Fibroblast of gingiva (primary cell): ENCODE measurements at regions not wholly inside any gene's neighbourhood (a gene's known extent, or its start where the extent isn't known, plus 50 kb on each side); places are given as distances from the start of the nearest gene placed in this dataset.
A peak's percentile ranks its signal among the peaks of the same experiment; 100 is the strongest.

Experiments
- DNase-seq: peaks from one replicate; pipeline ENCODE4 v3.0.0-alpha.2; 2011; ENCODE audit warnings: low read depth

DNA sequence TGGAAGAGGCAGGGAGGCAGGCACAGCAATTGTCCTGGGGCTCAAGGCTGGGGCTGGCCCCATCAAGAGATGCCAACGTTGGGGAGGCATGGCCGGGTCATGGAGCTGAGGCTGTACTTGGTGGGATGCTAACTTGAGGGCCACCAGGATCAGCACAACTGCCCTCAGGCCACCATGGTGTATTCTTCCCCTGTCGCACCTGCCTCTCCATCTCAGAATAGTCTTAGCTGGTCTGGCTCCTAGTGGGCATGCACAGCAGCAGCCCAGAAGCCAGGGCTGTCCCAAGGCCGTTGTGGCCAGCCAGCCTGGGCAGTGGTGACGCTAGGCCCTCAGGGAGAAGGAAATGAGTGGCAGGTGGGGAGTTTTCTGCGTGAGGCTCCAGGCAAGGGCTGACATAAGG lies 91.3 kb downstream of the DHCR7 start:
- no peak for DNase-seq

DNA sequence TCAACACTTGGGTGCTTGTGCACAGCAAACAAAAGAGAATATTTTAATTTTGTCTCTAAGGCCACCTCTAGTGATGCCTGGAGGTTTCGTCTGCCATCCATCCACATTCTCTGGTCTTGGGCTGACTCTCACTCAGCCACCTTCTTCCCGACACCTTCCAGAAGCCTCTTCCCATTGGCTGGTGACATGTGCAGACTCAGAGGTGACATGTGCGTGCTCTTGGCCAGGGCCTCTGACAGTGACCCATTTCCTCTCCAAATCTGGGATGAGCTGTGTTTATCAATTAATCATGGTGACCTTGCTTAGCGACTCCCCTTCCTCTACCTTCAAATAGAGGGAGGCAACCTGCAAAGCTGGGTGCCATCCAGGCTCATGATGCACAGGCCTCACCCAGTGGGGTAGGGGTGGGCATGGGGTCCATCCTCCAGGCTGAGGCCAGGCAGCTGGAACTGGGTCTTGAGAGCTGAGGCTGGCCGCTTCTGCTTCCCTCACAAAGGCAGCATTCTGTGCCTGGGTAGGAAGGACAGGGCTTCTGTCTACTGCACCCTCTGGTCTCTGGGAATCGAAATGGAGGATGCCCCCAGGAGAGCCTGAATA lies 91.8 kb downstream of the DHCR7 start:
- no peak for DNase-seq

DNA sequence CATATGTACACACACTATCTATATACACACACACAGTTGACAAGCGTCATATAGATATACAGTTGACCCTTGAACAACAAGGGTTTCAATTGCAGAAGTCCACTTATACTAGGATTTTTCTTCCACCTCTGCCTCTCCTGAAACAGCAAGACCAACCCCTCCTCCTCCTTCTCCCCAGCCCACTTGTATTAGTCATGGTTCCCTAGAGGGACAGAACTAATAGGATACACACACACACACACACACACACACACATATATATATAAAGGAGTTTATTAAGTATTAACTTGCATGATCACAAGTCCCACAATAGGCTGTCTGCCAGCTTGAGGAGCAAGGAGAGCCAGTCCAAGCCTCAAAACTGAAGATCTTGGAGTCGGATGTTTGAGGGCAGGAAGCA lies 92.9 kb downstream of the DHCR7 start:
- peak; percentile 30 for DNase-seq

DNA sequence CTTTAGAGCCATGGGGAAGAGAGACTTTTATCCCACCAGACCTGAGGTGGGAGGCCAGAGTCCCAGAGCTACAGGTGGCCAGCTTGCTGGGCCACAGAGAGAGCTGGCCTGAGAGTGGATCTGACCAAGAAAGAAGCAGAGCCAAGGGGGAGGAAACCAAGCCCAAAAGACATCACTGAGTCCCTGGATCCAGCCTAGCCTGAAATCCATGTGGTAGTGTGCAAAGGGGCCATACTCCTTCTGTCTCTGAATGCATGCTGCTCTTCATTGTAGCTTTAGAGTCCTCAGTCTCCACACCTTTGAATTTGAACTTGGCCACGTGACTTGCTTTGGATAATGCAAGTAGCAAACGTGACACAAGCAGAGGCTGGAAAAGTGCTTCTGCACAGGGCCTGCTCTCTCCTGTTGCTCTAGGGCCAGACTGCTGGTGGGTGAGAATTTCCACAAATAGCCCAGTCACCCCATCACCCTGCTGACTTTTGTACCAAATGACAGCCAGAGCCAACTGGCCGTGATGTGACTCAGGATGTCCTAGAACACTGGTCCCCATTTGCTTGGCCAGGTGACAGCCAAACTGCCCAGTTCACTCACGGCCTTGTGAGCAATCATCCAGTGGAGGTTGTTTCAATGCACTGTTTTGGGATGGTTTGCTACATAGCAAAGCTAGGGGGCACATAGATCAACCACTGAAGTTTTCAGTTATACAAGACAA lies 93.6 kb downstream of the DHCR7 start:
- no peak for DNase-seq

DNA sequence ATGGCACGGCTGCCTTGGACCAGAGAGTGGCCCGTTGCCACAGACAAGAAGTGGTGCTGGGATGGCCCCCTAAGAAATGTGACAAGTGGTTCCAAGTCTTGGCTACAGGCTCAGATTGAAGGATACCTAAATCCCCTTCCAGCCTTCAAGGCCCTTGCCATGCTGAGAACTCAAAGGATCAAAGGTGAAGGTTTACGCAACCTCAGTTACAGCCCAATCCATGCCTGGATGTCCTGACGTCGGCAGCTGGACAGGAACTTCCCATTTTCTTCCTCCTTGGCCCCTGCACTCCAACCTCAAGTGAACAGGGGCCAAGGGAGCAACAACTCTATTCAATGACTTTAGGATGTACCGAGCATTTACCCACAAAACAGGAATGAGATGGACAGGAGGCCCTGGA lies 95.4 kb downstream of the DHCR7 start:
- DNase-seq, result no peak

DNA sequence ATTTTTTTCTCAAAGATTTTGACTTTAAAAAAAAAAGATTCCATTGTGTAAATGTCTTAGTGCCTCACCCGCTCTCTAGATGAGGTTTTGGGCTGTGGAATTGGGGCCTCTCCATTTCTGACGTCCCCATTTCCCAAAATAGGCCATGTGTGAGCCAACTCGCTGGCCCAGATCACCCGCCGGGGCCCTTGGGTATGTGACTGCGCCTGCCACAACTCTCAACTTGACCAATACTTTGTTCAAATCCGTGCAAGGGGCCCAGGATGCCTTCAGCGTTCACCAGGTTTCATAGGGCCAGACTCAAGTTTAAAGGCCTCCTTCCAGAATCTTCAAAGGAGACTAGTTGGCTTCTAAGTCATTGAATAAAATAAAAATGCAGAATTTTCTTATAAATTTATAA lies 96.0 kb downstream of the DHCR7 start:
- no peak for DNase-seq

DNA sequence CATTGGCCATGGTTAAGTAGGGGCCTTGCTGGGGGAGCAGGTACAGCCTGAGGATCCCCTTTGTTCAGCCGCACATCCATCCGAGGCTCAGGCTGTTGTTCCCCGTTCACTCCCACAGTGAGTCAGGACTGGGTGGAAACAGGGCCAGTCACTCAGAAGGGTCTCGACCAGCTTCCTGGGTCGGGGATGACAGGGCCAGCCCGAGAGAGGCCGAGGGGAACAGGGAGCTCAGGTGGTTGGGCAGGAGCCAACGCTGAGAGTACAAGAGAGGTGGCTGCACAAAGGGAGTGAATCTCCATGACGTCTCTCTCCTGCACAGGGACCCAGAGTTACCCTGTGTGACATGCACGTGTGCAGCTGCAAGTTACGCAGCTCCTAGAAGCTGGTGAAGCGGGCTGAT lies 97.2 kb upstream of the SHANK2 start:
- DNase-seq, result no peak

DNA sequence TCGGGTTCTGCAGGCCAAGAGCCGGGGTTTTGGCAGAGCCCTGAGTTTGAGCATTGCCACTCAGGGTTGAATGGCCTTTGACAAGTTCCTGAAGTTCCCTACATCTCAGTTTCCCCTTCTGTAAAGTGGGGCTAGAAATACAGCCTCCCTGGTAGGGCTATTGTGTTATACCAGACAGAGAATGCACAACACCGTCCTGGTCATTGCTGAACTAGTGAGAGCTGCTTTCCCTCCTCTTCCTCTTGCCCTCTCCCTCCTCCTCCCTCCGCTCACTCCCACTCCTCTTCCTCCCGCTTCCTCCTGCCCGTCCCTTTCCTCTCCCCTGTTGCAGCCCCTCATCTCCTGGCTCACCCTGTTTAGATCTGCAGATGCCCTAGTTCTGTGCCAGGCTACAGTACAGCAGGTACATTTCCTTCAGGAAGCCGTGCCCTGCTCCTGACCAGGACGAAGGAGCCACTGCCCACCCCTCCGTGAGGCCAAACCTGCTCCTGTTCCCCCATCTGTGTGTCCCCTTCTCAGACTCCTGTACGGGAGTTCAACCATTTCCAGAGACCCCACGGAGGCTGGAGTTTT lies 91.5 kb upstream of the SHANK2 start:
- DNase-seq, result no peak

DNA sequence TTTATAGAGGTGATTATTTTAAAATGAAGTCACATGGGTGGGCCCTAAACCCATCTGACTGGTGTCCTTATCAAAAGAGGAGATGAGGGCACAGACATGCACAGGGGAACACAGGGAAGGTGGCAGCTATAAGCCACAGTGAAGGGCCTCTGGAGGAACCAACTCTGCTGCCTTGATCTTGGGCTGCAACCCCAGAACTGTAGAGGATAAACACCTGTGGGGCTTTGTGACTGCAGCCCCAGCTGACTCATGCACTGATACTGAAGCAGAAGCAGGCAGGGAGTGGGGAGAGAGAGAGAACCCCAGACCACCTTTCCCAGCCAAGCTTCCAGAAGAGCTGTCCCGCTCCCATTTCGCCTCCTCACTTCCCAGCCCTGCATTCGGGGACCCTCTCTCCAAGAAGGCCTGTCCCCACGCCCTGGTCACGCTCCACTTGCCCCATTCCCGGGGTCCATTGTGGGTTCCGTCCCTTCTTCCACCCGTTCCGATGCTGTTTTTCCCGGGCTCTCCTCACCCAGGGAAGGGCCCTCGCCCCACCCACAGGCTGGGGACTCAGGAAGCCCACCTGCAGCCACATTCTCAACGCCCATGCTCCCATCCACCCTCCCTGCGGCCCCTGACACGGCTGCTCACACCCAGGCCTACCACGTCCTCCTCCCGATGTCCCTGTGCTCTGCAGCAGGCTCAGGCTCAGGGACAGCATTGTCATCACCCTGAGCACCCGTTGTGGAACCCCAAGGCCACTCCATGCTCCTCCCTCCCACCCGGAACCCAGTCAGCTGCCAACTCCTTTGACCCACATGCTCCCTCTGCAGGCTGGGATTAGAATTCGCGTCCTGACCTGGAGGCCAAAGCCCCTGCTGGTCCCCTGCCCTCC lies 90.8 kb upstream of the SHANK2 start:
- no peak for DNase-seq

DNA sequence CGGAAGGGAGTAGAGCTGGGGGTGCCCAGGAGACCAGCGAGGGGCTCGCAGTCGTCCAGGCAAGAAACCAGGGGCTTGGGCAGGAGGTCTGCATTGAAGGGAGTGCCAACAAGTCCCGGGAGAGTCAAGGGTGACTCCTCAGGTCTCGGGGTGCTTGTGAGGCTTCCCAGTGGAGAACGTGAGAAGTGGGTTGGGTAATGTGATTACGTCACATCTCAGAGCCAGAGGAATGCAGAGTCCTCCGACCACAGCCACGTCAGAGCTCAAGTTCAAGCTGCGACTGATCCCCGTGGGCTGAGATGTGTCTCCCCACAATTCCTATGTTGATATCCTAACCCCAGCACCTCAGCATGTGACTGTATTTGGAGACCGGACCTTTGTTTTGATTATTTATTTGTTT lies 89.7 kb upstream of the SHANK2 start:
- peak; percentile 32 for DNase-seq

DNA sequence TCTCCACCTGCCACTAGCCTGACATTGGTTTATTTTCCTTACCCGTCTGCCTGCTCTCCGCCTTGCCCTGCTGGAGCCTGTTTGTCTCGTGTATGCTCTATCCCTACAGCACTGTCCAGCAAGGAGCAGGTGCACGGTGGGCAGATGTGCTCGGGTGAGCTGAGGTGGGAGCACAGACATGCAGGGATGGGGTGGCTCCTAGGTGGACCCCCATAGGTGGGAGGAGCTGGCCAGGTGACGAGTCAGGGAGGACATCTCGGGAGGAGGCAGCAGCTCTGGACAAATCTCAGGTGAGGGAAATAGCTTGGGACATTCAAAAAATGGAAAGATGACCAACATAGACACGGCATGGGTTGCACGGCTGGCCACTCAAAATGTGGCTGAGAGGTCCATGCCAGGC lies 89.2 kb upstream of the SHANK2 start:
- DNase-seq, result no peak

DNA sequence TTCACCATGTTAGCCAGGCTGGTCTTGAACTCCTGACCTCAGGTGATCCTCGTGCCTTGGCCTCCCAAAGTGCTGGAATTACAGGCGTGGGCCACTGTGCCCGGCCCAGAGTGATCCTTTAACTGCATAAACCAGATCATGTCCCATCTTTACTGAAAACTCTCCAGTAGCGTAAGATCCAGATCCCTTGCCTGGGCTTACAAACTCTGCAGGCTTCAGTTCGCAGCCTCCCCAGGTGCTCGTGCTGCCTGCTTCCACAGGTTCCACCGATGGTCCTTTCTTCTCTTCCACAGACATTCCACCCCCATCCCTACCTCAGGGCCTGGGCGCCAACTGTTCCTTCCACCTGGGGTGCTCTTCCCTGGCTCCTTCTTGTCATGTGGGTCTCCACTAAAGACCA lies 88.8 kb upstream of the SHANK2 start:
- DNase-seq, result no peak

DNA sequence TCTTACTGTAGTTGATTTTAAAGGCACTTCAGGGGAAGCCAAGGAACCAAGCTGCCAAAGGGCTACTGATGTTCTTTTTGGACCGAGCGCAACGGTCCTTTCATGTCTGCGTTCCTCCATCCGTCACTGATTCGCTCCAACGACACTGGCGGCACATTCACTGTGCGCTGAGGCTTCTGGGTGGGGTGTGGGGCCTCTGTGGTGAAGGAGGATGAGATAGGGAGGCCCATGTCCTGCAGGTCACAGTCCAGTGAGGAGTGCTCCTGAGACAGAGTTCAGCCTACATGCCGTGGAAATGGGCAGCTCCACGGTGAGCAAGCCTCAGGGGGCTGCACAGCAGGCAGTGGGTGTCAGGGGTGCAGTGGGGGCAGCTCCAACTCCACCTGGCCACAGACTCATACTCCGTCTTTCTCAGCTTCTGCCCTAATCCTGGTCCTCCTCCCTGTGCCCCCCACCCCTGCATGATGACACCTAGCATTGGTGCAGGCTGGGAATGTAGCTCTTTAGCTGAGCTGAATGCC lies 87.8 kb upstream of the SHANK2 start:
- no peak for DNase-seq

DNA sequence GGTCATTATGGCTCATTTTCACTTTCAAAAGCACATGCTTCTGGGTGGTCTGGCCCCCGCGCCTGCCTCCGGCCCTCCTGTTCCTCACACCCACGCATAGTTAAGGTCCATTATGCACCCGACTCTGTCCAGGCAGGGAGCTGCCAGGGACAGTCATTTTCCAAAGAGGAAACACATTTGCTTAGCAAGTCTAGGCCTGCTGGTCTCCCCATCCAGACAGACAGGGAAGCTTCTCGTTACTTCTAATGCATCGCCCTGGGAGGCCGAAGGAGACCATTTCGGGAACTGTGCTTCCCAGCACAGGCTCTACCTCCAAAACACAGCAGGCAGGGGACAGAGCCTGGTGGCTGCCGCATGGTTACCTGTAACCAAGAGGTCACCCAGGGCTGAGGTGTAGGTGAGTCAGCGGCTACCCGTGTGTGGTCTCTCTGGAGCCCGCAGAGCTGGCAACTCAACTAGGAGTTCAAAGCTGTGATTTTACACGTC lies 87.1 kb upstream of the SHANK2 start:
- DNase-seq, result no peak

DNA sequence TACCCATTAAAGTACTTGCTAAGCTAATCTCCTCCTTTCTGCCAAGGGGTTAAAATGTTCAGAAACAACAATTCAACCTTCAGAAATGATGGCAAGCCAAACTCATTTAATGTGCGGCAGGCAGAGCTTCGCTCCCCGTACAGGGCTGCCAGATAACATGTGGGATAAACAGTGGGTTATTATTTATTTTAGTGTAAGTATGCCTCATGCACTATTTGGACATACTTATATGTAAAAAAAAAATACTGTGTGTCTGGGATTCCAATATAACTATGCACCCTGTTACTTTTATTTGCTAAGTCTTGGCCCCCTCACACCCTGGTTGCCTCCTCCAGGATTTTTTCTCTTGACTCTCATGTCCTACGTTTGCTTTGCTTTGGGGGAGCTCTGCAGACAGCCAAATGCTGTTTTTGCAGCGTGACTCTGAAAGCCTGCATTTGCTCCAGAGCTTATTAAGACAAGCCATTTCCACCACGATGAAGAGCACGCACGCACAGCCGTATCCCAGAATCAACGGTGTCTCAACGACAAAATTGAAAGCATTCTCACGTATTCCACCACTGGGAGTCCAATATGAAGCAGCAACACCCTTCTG lies 86.5 kb upstream of the SHANK2 start:
- DNase-seq, result peak; percentile 33

DNA sequence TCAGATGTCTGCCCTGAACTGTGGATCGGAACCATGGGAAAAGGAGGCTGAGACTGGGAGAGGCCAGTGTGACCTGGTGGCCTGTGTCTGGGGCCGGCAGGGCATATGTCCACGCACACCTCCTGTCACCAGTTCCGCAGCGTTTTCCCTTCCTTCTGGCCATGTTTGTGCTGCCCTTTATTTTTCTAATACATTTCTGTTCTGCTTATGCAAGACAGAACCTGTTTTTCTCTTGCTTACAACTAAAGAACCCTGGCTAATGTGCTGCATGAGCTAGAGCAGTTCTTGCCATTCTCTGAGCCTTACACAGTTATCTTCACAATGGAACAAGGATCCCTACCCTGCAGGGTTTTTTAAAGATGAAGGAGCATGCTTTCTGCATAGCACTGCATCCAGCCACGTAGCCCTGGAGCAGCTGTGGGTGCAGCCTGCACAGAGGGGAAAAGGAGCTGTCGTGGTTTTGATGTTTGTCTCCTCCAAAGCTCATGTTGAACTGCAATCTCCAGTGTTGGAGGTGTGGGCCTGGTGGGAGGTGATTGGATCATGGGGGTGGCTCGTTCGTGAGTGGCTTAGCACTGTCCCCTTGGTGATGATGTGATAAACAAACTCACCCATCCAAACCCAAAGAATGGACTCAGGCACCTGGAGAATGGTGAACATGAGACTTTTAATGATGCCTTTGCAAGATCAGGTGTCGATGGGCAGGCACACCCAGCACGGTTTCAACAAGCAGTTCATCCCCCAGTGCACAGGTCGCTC lies 84.8 kb upstream of the SHANK2 start:
- no peak for DNase-seq

DNA sequence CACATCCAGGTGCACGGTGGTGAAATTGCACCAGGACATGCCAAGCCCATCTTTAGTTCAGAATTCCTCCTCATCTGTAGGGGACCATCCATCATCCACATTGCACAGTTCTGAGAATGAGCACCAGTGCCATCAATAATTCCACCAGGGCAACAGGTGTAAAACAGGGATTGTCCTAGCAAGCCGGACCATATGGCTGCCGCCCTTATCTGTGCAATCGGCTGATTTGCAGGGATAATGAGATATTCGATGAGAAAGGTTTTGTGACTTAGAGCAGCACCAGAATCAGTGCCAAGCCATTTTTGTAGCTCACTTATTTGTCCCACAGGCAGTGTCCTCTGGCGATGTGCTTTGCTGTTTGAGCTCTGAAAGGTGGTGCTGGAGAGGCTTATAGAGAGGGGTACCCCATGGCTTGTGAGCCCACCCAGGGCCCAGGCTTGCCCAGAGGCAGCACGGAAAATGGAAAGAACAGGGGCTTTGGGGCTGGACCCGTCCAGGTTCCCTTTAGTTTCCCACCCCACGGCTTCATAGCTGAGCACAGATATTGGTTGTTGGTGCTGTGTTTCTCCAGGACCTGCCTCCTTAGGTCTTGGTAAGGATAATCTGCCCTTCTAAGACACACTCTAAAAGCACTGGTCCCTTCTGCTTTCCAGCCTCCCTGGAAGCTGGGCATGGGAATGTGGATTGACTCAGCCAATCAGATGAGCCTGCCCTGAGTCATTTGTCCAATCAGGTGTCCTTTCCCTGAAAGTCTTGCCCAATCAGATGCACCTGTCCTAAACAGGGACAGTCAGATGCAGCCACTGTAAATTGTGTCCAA lies 84.0 kb upstream of the SHANK2 start:
- no peak for DNase-seq

DNA sequence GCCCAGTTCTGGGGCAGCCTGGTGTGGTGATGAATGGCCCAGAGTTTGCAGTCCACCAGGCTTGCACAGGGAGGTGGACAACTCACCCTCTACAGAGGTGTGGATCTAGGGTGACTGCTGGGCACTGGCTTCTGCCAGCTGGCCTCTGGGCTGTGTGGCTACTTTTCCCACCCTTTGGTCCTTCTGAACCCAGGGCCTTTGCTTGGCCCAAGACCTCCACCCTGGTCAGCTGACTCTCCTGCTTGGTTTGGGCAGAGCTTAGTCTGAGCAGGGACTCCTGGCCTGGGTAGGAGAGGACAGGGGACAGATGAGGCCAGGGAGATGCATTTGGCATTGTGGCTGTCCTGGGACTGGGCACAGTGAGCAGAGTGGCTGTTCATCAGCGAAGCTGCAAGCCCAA lies 83.0 kb upstream of the SHANK2 start:
- DNase-seq, result no peak

DNA sequence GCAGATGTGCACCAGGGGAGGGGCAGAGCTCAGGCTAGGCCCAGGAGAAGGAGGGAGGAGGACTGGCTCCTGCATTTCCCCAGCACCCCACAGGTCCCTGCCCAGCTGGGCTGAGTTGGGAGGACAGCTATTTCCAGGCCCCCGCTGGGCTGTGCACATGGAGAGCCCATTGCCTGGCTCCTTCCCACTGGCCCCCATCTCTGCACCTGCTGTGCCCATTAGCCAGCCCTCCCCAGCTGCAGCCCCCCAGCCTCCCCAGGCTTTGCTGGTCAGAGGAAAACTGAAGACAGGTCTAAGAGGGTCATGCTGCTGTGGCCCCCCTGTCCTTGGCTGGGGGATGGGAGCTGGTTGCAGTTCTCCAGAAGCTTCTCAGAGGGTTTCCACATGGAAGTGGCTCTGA lies 81.8 kb upstream of the SHANK2 start:
- no peak for DNase-seq

DNA sequence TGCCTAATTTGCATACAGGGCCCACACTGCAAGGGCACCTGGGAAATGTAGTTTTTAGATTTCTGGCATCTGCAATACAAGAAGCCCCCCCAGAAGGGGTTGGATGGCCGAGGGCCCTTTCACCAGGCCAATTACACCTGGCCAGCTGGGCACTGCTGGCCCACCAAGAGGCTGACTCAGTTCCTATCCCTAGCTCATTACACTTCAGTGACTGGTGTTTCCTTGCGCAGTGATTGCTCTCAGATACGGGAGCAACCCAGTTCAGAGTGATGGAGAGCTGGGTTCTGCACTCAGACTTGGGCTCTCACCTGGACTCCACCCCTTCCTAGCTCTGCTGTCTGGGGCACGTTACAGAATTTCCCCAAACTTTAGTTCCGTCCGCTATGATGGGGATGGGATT lies 81.1 kb upstream of the SHANK2 start:
- no peak for DNase-seq
